C4-2B (cell line): ENCODE measurements at regions not wholly inside any gene's neighbourhood (a gene's known extent, or its start where the extent isn't known, plus 50 kb on each side); places are given as distances from the start of the nearest gene placed in this dataset.

ENCODE experiments used
- CTCF ChIP-seq: fragments of 450-650 bp; conservative IDR thresholded peaks from 2 replicates; pipeline ENCODE4 v1.5.1; 2017; ENCODE audit warnings: mild to moderate bottlenecking
- ZFX ChIP-seq: fragments of 450-650 bp; IDR thresholded peaks from 2 replicates; pipeline ENCODE4 v1.6.1; 2017

DNA sequence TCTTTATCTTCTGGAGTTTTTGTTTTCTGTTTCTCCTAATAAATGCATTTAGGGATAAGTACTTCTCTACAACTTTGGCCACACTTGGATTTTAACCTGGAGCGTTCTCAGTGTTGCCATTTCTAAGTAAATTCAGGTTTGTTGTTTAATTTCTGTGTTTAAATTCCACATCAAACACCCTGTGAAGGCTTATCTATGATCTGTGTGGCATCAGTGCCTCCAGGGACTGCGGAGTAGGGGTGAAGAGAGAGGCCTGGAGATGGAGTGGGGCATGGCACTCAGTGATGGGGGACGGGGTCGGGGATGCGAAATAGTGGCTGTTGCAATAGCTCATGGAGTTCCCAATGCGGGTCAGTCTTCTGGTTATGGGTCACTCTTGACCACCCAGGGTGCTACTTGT lies 294.8 kb downstream of the HS3ST3B1 start:
- TF ChIP-seq CTCF (no peak), ZFX (no peak)
